NCI-H1694 (cell line): ENCODE measurements at regions not wholly inside any gene's neighbourhood (a gene's known extent, or its start where the extent isn't known, plus 50 kb on each side); places are given as distances from the start of the nearest gene placed in this dataset.
A peak's percentile ranks its signal among the peaks of the same experiment; 100 is the strongest.
"Not testable (repeated sequence)": the region's sequence is repeated elsewhere in the genome, so short reads cannot be mapped to it uniquely, and the experiment has no call there.

Experiments
- DNase-seq: peaks from one replicate; lab custom pipeline; 2025; lab: John Stamatoyannopoulos, UW

DNA sequence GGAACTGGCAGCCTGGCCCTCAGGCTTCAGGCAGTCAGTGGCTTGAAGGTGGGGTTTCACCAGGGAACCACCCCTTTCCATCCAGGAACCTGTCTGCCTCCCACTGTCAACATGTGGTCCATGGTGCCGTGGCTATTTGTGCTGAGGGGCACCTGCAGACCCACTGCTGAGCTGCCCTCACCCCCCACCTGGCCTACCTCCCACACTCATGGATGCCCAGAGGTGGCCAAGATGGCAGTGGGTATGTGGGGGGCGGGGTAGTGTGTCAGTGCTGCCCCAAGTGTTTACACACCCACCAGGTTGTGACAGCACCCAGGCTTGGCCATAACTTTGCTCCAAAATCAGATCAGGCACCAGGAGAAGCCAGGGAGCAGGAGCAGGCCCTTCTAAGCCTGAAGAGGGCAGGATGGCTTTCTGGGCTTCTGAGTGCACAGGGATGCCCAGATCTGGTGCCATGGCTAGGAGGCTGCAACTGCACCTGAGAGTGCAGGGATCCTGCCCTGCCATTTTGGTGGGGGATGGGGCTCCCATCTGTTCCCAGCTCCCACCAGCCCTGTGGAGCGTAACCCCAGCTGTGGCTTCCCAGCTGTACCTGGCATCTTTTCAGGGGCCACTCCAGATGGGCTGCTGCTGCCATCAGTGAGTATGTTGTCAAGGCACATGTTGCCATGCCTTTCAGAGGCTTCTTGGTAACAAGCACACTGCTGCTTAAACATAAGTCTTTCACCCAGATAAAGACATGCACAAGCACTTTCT is 263.9 kb downstream of the LRIG3 start:
- DNase-seq, result no peak

DNA sequence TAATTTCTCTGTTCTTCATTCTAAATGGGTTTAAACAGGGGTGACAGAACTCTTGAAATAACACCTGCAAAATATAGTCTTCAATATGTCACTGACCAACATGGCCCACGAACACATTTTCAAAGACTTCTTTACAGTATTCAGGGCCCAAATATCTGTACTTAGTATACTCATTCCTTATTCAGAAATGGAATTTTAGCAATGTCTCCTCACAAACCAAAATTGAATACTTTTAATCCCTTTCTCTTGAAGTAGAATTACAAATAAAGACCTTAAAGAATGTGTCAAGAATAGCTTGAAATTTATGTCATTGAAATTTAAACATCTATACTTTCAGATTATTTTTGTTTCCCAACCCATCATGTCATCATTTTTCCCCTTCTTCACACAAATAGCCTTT is 263.1 kb downstream of the LRIG3 start:
- DNase-seq, result no peak

DNA sequence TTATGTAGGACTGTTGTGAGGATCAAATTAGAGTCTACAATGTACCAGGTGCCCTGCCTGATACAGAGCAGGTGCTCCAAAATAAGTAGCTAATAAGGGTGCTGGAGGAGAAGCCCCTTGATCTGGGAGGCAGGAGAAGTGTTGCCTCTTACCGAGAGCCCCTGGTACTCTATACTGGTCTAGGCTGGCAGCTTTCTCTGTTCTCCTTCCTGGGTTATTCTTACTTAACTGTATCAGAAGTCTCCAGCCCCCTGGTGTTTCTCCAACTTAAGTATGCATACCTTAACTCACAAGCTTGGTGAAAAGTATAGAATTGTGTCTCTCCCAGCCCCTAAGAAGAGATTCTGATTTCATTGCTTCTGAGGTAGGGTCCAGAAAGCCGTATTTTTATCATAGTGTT is 254.9 kb downstream of the LRIG3 start:
- no peak for DNase-seq

DNA sequence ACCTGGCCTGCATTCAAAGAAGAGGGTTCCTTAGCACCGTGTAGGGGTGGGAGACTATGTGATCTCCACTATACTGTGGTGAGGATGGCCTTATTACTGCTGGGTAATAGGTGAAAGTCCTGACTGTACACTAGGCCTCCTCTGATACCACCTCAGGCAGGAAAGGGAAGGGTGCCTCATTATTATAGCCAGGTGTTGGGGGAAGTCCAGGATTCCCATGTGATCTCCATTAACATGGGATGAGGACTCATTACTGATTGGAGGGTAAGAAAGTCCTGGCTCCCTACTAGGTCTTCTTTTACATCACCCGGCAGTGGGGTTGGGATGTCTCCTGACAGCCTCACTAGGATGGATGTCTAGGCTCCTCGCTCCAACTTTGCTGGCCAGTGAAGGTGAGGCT is 252.1 kb downstream of the LRIG3 start:
- no peak for DNase-seq

DNA sequence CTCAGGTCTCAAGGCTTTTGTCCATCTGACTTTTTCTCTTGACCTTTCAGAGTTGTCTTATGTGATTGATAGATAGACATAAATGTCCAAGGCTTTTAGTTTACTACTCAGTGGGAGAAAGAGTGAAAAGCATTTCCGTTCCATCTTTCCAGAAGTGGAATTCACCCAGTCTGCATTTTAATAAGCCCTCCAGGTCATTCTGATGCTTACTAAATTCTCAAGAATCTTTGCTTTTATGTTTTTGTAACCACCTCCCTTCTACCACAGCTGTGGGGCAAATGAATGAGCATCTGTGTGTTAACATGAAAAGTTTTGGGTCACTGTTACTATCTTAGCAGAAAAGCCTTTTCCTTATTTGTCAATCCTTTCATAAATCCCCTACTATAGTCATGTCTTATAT is 251.4 kb downstream of the LRIG3 start:
- no peak for DNase-seq

DNA sequence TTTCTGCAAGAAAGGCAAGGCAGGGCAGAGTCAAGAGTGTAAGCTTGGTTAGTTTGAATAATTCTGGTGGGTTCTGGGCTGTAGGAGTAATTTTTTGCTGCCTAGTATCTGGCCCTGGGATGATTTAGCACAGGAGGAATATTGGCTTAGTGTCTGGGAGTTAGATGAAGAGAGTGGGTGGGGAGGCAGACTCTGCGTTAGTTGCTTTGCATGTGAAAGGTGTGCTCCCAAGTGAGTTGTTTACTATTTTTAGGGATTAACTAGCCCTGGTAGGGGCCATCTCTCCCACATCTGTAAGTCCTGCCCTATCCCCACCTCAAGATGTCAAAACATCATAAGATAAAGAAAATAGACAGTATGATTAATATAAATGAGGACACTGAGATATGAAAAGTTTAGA is 249.7 kb downstream of the LRIG3 start:
- DNase-seq, result no peak

DNA sequence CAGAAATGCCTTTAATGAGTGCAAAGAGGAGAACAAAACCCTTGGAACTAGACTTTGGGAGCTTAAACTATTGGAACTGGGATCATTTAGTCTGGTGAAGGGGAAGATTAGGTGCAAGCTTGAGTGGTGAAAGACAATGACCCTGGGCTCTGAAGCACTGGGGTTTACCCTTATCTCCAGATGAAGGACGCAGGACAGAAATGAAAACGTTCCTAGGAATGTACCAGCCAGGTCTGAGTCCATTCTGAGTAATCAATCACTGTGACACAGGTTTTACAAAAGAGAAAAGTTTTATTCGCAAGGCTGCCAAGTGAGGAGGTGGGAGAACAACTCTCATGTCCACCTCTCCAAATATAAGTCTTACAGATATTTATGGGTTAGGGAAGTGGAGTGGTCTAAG is 249.1 kb downstream of the LRIG3 start:
- no peak for DNase-seq

DNA sequence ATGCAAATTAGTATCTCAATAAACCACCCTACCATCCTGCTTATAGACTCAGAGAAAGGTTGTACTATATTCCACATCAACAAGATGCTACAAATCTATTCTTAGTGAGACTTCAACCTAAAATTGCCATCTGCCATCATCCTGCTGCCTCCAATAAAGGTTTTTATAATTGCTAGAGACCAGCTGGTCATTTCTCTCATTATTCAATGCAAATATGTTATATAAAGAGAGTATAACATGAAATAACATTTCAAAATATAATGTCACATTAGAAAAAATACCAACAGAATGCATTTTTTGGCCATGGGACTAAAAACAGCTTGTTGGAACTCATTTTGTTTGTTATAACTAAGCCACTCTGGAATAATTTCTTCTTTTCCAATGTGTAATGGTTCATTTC is 247.3 kb downstream of the LRIG3 start:
- DNase-seq, result peak; percentile 84

DNA sequence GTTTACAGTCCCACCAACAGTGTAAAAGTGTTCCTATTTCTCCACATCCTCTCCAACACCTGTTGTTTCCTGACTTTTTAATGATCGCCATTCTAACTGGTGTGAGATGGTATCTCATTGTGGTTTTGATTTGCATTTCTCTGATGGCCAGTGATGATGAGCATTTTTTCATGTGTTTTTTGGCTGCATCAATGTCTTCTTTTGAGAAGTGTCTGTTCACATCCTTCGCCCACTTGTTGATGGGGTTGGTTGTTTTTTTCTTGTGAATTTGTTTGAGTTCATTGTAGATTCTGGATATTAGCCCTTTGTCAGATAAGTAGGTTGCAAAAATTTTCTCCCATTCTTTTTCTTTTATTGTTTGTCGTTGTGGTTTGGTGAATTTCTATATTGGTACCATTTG is 242.5 kb downstream of the LRIG3 start:
- DNase-seq, result not testable (repeated sequence)

DNA sequence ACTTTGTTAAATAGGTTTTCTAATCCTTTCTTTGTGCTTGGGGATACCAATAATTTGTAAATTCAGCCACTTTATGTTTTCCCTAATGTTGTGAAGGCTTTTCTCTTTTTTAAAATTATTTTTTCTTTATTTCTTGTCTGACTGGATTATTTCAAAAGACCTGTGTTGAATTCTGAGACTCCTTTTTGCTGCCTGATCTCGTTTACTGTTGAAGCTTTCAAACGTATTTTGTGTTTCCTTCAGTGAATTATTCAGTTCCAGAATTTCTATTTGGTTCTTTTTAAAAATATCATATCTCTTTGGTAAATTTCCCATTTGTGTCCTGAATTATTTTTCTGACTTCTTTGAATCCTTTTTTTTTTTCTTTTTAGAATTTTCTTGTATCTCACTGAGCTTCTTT is 241.6 kb downstream of the LRIG3 start:
- no peak for DNase-seq

DNA sequence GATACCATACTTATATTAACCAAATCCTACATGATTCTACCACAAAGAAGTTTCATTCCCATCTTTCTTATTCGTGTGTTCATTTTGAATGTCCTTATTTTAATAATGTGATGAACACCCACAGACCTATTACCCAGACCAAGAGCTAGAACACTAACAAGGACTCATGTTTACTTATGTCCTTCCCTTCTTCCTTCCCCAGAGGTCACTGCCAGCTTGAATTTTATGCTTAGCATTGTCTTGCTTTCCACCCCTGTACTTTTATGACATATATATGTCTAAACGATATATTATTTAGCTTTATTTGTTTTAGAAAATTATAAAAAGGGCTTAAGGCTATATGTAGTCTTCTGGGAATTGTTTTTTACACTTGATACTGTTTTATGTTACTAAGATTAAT is 238.6 kb downstream of the LRIG3 start:
- DNase-seq, result no peak

DNA sequence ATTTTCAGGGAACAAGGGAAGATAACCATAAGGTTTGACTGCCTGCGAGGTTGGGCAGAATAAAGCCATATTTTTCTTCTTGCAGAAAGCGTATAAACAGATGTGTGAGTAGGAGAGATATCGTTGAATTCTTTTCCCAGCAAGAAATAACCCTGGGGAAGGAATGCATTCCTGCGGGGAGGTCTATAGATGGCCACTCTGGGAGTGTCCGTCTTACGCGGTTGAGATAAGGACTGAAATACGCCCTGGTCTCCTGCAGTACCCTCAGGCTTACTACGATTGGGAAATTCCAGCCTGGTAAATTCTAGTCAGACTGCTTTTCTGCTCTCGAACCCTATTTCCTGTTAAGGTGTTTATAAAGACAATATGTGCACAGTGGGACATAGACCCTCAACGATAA is 225.0 kb downstream of the LRIG3 start:
- DNase-seq, result no peak

DNA sequence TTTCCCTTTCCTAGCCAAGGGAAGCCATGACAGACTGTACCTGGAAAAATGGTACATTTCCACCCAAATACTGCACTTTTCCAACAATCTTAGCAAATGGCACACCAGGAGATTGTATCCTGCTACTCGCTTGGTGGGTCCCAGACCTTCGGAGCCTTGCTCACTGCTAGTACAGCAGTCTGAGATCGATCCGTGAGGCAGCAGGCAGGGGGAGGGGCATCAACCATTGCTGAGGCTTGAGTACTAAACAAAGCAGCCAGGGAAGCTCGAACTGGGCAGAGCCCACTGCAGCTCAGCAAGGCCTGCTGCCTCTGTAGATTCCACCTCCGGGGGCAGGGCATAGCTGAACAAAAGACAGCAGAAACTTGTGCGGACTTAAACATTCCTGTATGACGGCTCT is 218.8 kb downstream of the LRIG3 start:
- no peak for DNase-seq

DNA sequence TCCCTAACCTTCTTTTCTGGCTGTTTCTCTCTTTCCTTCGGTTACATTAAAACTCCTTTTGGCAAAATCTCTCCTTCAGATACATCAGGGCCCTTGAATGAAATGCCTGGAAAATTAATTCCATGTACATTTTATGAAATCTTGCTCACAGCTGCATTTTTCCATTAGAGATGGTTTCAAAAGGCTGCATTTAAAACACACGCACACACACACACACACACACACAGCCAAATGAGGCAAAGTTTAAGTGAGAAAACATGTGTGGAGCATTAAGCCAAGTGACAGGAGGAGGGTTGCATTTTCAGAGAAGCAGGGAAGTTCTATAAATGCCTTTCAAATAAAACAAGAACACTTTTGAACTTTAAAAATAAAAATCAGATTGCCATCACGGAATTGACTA is 216.4 kb downstream of the LRIG3 start:
- DNase-seq, result no peak

DNA sequence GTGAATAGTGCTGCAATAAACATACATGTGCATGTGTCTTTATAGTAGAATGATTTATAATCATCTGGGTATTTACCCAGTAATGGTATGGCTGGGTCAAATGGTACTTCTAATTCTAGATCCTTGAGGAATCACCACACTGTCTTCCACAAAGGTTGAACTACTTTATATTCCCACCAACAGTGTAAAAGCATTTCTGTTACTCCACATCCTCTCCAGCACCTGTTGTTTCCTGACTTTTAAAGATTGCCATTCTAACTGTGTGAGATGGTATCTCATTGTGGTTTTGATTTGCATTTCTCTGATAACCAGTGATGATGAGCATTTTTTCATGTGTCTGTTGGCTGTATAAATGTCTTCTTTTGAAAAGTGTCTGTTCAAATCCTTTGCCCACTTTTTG is 215.5 kb downstream of the LRIG3 start:
- DNase-seq, result not testable (repeated sequence)

DNA sequence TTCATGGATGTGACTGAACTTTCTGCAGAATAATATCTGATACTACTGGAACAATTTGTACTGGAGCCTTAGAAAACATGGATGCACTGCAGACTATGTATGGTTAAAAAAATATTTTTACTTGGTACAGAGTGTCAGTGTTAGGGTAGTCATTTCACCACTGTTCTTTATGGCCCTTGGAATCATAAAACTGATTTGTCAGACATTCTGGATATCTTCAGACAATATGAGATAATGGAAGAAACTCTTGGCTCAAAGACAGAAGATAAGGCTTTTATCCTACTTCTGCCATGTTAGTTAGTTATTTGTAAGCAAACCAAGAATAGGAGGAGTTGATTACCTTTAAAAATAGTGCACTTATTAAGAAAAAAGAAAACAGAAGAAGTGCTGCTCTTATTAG is 209.4 kb downstream of the LRIG3 start:
- no peak for DNase-seq

DNA sequence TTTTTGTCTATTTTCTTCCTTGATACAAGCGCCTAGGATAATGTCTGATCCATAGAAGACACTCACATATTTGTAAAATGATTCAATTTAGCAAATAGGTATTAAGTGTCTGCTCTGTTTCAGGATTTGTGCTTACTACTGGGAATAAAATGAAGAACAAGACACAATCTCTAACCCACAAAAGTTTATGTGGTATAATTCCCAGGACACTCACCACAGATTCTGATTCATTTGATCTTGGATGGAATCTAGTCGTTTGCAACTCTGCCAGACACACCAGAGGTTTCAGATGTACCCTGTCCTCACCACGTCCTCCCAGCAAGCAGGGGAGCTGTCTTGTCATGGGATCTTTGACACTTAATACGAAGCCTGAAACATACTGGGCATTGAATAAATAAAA is 208.3 kb downstream of the LRIG3 start:
- no peak for DNase-seq

DNA sequence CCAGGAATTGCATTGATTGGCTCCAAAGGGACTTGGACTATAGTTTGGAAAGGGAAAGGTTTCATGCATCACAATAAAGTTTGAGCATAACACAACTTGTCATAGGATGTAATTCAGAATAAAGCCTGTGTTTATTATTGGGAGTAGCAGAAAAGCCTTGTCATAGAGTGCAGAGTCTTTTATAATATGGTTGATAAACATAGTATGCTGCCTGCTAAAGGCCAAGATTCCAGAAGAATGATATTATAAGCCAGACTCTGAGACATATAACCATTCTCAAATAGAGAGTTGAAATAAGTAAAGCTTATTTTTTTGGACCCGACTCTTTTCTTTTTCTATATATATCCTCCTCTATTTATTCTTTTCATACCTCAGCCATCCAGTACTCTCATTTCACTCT is 207.3 kb downstream of the LRIG3 start:
- DNase-seq, result no peak

DNA sequence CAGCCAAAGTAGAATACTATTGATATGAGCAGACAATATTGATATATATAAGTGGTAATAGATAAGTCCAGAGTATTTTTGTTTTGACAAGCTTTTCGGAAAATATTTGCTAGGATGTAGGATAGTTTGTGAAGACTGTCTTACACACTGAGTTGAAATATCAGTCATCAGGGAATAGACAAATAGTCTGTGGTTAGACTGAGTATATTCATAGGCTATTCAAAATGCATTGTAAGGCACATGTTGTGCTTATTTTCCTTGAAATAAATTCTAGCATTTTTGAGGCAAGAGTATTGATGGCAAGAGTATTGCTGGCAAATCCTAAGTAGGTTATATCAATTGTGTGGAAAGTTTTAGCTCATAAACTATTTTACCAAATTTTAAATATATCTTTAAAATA is 201.1 kb downstream of the LRIG3 start:
- DNase-seq, result no peak

DNA sequence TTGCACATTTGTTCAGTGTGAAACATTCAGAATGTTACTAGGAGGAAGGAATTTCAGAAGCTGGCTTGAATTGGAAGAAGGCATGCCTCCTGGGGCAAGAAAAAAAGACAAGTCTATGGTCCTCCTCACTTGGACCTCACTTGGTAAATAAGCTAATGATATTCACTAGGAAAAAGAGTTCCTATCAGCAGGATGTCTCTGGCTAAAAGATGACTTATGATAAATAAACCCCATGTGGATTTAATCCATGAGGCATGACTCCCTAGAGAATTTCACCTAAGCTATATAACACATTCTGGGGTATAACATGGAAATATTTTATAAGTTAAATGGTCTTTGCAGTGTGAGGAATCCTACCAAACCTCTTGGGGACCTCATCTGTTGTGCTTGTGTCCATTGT is 199.9 kb downstream of the LRIG3 start:
- no peak for DNase-seq

DNA sequence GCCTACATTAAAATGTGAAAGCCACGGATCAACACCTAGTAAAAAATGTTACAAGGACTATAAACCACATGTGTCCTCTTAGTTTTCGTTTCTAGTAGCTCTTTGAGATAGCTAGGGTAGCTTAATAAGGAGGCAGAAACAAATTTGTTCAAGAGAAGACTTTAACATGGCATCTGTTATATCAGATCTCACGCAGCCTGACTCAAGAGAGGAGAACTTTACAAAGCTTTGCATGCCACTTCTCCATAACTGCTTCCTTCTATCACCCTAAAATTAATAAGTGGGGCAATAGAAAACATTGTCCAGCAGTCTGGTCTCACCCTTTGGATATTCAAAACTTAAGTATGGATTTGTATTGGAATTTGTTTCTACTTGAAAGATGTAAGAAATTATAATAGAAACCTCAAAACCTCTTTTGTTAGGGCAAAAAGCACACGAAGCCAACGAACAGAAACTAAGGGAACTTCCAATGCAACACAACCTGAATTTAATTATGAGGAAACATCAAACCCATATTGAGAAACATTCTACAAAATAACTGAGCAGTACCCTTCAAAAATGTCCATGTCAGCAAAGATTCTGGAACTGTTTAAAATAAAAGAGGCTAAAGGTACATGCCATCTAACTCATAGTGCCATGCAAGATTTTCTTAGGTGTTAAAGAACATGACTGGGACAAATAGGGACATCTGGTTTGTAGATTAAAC is 194.8 kb downstream of the LRIG3 start:
- DNase-seq, result no peak

DNA sequence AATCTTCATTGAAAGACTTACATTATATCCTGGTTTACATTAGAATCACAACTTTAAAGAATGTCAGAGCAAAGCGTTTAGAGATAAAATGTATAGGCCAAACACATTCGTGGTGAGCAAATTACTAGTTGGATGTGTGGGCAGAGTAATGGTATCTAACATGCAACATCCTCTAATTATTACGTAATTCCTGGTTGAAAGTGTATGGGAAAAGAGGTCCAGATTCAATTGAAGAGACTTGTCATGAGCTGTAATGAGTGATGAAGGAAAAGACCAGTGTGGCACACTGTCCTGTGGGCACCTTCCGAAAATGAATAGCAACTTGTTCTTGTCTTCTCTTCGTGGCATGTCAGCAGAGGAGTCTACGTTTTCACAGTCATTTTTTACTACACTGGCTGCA is 192.8 kb downstream of the LRIG3 start:
- DNase-seq, result no peak

DNA sequence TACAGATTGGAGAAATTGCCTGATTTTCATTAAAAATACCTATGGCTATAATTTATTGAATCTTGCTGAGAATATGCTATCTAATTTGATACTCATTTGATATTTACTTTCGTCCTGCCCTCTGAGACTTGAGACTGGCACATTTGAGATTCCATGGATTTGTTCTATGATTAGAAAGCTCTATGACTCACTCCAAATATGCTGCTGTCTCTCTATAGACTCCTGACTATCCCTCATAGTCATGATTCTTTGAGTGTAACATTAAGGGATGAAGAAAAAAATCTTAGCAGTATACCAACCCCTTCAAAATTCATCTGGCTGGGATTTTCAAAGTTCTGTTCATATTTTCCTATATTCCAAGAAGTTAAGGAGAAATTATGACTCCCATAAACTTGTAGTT is 191.9 kb downstream of the LRIG3 start:
- no peak for DNase-seq

DNA sequence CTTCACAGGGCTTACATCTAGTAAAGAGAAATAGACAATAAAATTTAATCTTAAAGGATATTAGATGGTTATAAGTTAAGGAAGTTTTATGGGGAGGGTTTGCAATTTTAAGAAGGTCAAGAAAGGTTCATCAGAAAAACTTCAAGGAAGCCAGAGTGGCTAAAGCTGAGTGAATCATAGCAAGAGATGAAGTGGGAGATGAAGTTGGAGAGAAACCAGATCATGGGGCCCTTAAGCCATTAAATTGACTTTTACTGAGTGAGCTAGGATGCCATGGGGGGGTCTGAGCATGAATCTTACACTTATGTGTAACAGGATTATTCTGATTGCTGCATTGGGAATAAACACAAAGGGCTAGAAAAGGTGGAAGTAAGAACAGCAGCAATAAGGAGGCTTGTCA is 189.2 kb downstream of the LRIG3 start:
- DNase-seq, result no peak
